SK-N-SH treated with all-trans-retinoic acid at 6 μM for 48 hours (cell line): ENCODE measurements at regions not wholly inside any gene's neighbourhood (a gene's known extent, or its start where the extent isn't known, plus 50 kb on each side); places are given as distances from the start of the nearest gene placed in this dataset.
A peak's percentile ranks its signal among the peaks of the same experiment; 100 is the strongest.

Experiments used
- ATAC-seq: fragments of 200-7000 bp; cut with Tn5 transposase; 3 replicates; pipeline ENCODE4 v1.9.1; 2020; ENCODE audit warnings: mild to moderate bottlenecking, moderate library complexity
- ARNTL ChIP-seq: fragments of 450-650 bp; formaldehyde crosslinking; IDR thresholded peaks from 2 replicates; pipeline ENCODE4 v1.5.0; 2020; ENCODE audit warnings: low read depth, mild to moderate bottlenecking, moderate library complexity, borderline replicate concordance
- CSDC2 ChIP-seq: fragments of 250-450 bp; sonication (Bioruptor Pico); IDR thresholded peaks from 2 replicates; pipeline ENCODE4 v1.5.0; 2020; ENCODE audit warnings: mild to moderate bottlenecking, moderate library complexity
- ESRRG ChIP-seq: fragments of 250-450 bp; sonication (Bioruptor Pico); IDR thresholded peaks from 2 replicates; pipeline ENCODE4 v1.6.1; 2021; ENCODE audit warnings: mild to moderate bottlenecking
- ISL1 ChIP-seq: fragments of 250-450 bp; sonication (Bioruptor Pico); IDR thresholded peaks from 2 replicates; pipeline ENCODE4 v2.1.2; 2022; ENCODE audit warnings: mild to moderate bottlenecking, moderate library complexity
- OSR1 ChIP-seq: fragments of 250-450 bp; sonication (Bioruptor Pico); IDR thresholded peaks from 2 replicates; pipeline ENCODE4 v1.8.0; 2022; ENCODE audit warnings: moderate library complexity, mild to moderate bottlenecking, inconsistent platforms
- PPARA ChIP-seq: fragments of 250-450 bp; sonication (Bioruptor Pico); IDR thresholded peaks from 2 replicates; pipeline ENCODE4 v1.5.0; 2020; ENCODE audit warnings: mild to moderate bottlenecking, borderline replicate concordance
- RARB ChIP-seq: fragments of 250-450 bp; sonication (Bioruptor Pico); IDR thresholded peaks from 2 replicates; pipeline ENCODE4 v1.8.0; 2021; ENCODE audit warnings: mild to moderate bottlenecking, moderate library complexity
- SNAI2 ChIP-seq: fragments of 250-450 bp; sonication (Bioruptor Pico); IDR thresholded peaks from 2 replicates; pipeline ENCODE4 v1.5.0; 2020; ENCODE audit warnings: mild to moderate bottlenecking, moderate library complexity
- TOX ChIP-seq: fragments of 250-450 bp; sonication (Bioruptor Pico); IDR thresholded peaks from 2 replicates; pipeline ENCODE4 v1.8.0; 2021; ENCODE audit warnings: mild to moderate bottlenecking, moderate library complexity, borderline replicate concordance
- ZC3H10 ChIP-seq: fragments of 250-450 bp; sonication (Bioruptor Pico); IDR thresholded peaks from 2 replicates; pipeline ENCODE4 v1.5.1; 2021; ENCODE audit warnings: mild to moderate bottlenecking, moderate library complexity
- ZFP3 ChIP-seq: fragments of 250-450 bp; sonication (Bioruptor Pico); IDR thresholded peaks from 2 replicates; pipeline ENCODE4 v1.5.0; 2020; ENCODE audit warnings: mild to moderate bottlenecking, moderate library complexity
- ZNF565 ChIP-seq: fragments of 450-650 bp; formaldehyde crosslinking; conservative IDR thresholded peaks from 2 replicates; pipeline ENCODE4 v1.5.0; 2020; ENCODE audit warnings: low read depth, mild to moderate bottlenecking, moderate library complexity
- ZNF70 ChIP-seq: fragments of 450-650 bp; formaldehyde crosslinking; IDR thresholded peaks from 2 replicates; pipeline ENCODE4 v1.5.0; 2020; ENCODE audit warnings: mild to moderate bottlenecking, moderate library complexity
- TF ChIP-seq, protein P1 (sequence below): fragments of 250-450 bp; sonication (Bioruptor Pico); IDR thresholded peaks from 2 replicates; pipeline ENCODE4 v1.5.0; 2020; ENCODE audit warnings: mild to moderate bottlenecking, moderate library complexity
- TF ChIP-seq, protein P2 (sequence below): fragments of 250-450 bp; sonication (Bioruptor Pico); IDR thresholded peaks from 2 replicates; pipeline ENCODE4 v1.8.0; 2021; ENCODE audit warnings: low read depth, mild to moderate bottlenecking, moderate library complexity, borderline replicate concordance
- TF ChIP-seq, protein P3 (sequence below): fragments of 250-450 bp; sonication (Bioruptor Pico); IDR thresholded peaks from 2 replicates; pipeline ENCODE4 v1.5.1; 2020; ENCODE audit warnings: low read depth, mild to moderate bottlenecking, moderate library complexity
- TF ChIP-seq, protein P4 (sequence below): fragments of 250-450 bp; sonication (Bioruptor Pico); IDR thresholded peaks from 2 replicates; pipeline ENCODE4 v1.8.0; 2020; ENCODE audit warnings: mild to moderate bottlenecking, moderate library complexity, borderline replicate concordance
- TF ChIP-seq, protein P5 (sequence below): fragments of 250-450 bp; sonication (Bioruptor Pico); IDR thresholded peaks from 2 replicates; pipeline ENCODE4 v1.5.1; 2021; ENCODE audit warnings: mild to moderate bottlenecking, moderate library complexity

DNA sequence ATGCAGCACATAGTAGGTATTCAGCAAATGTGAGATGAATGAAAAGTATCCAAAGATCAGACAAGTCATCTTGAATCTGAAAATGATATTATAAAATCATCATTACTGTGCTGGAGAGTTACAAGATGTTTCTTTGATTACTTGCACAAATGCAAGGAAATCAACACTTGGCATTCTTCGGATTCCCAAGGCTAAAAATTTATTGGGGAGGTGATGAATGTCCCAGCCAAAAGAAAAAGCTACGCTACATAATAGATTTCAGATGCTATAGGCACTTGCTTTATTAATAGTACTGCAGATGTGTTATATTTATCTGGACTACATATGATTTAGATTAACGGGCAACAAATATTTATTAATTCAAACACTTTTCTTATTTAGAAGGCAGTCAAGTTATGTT is 286.7 kb upstream of the TENM3 start (continued):
- TF ChIP-seq, protein P1, sequence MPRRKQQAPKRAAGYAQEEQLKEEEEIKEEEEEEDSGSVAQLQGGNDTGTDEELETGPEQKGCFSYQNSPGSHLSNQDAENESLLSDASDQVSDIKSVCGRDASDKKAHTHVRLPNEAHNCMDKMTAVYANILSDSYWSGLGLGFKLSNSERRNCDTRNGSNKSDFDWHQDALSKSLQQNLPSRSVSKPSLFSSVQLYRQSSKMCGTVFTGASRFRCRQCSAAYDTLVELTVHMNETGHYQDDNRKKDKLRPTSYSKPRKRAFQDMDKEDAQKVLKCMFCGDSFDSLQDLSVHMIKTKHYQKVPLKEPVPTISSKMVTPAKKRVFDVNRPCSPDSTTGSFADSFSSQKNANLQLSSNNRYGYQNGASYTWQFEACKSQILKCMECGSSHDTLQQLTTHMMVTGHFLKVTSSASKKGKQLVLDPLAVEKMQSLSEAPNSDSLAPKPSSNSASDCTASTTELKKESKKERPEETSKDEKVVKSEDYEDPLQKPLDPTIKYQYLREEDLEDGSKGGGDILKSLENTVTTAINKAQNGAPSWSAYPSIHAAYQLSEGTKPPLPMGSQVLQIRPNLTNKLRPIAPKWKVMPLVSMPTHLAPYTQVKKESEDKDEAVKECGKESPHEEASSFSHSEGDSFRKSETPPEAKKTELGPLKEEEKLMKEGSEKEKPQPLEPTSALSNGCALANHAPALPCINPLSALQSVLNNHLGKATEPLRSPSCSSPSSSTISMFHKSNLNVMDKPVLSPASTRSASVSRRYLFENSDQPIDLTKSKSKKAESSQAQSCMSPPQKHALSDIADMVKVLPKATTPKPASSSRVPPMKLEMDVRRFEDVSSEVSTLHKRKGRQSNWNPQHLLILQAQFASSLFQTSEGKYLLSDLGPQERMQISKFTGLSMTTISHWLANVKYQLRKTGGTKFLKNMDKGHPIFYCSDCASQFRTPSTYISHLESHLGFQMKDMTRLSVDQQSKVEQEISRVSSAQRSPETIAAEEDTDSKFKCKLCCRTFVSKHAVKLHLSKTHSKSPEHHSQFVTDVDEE (CRISPR knock-in tag): no peak

DNA sequence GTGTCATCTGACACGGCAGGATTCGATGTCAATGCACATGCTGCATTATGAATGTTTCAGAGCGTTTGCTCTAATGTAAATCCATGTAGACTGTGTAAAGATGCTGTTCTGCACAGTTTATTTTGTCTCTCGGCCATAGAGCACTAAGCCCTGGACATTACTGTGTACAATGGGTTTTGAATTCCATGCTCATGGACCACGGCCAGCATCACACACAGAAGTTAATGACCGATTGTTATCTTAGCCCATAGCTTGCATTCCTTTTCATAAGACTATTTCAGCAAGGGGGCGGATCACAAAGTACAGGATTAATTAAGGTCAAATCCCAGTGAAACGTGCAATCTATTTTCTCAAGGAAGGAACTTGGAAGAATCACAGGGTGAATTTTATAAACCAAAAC is 286.1 kb upstream of the TENM3 start:
- TF ChIP-seq ISL1 (CRISPR knock-in tag): peak; percentile 79
- TF ChIP-seq, protein P2, sequence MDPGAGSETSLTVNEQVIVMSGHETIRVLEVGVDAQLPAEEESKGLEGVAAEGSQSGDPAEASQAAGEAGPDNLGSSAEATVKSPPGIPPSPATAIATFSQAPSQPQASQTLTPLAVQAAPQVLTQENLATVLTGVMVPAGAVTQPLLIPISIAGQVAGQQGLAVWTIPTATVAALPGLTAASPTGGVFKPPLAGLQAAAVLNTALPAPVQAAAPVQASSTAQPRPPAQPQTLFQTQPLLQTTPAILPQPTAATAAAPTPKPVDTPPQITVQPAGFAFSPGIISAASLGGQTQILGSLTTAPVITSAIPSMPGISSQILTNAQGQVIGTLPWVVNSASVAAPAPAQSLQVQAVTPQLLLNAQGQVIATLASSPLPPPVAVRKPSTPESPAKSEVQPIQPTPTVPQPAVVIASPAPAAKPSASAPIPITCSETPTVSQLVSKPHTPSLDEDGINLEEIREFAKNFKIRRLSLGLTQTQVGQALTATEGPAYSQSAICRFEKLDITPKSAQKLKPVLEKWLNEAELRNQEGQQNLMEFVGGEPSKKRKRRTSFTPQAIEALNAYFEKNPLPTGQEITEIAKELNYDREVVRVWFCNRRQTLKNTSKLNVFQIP: no peak
- ATAC-seq: peak; percentile 68

DNA sequence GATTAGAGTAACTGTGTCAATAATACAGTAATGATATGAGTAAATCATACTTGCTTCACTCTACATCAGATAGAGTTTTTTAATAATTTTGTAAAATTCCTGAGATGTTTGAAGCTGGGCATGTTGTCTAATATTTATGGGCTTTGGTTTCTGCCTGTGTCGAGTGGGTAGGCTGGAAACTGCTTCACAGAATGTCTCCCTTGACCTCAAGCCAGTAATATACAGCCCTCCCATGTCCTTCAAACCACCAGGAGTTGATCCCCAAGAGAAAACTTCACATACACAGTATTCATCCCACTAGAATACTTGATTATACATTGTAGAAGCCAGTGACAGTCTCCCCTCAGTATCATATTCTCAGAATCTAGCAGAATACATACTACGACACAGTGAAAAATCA is 284.8 kb upstream of the TENM3 start:
- TF ChIP-seq ZNF565 (CRISPR knock-in tag) (no peak), ISL1 (CRISPR knock-in tag) (peak; percentile 41; the same call in 1 of the 2 replicates)
- ATAC-seq: peak; percentile 54

DNA sequence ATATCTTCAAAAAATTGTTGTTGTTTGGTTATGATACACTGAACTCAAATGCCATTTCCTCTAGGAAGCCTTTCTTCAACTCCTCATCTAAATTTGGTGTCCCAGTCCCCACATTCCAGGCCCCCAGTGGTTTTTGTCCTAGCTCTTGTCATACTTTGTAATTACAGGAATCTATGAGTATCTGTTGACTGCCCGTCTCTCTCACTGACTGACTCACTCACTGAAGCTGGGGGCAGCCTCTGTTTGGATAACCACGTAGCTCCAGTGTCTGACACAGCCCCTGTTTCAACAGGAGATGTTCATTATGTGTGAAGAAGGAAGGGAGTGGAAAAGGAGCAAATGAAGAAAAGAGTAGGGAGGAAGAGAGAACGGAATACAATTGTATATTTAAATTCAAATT is 284.1 kb upstream of the TENM3 start:
- TF ChIP-seq ESRRG: no peak
- no peak for TF ChIP-seq TOX (CRISPR knock-in tag)
- TF ChIP-seq OSR1: no peak
- TF ChIP-seq RARB: no peak
- TF ChIP-seq, protein P3, sequence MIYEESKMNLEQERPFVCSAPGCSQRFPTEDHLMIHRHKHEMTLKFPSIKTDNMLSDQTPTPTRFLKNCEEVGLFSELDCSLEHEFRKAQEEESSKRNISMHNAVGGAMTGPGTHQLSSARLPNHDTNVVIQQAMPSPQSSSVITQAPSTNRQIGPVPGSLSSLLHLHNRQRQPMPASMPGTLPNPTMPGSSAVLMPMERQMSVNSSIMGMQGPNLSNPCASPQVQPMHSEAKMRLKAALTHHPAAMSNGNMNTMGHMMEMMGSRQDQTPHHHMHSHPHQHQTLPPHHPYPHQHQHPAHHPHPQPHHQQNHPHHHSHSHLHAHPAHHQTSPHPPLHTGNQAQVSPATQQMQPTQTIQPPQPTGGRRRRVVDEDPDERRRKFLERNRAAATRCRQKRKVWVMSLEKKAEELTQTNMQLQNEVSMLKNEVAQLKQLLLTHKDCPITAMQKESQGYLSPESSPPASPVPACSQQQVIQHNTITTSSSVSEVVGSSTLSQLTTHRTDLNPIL (CRISPR knock-in tag): no peak
- TF ChIP-seq, protein P4, sequence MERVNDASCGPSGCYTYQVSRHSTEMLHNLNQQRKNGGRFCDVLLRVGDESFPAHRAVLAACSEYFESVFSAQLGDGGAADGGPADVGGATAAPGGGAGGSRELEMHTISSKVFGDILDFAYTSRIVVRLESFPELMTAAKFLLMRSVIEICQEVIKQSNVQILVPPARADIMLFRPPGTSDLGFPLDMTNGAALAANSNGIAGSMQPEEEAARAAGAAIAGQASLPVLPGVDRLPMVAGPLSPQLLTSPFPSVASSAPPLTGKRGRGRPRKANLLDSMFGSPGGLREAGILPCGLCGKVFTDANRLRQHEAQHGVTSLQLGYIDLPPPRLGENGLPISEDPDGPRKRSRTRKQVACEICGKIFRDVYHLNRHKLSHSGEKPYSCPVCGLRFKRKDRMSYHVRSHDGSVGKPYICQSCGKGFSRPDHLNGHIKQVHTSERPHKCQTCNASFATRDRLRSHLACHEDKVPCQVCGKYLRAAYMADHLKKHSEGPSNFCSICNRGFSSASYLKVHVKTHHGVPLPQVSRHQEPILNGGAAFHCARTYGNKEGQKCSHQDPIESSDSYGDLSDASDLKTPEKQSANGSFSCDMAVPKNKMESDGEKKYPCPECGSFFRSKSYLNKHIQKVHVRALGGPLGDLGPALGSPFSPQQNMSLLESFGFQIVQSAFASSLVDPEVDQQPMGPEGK: no peak
- TF ChIP-seq, protein P1 (CRISPR knock-in tag): no peak
- TF ChIP-seq PPARA: no peak
- TF ChIP-seq SNAI2 (CRISPR knock-in tag): no peak
- TF ChIP-seq ISL1 (CRISPR knock-in tag): no peak
- no peak for TF ChIP-seq ZC3H10 (CRISPR knock-in tag)
- TF ChIP-seq, protein P5, sequence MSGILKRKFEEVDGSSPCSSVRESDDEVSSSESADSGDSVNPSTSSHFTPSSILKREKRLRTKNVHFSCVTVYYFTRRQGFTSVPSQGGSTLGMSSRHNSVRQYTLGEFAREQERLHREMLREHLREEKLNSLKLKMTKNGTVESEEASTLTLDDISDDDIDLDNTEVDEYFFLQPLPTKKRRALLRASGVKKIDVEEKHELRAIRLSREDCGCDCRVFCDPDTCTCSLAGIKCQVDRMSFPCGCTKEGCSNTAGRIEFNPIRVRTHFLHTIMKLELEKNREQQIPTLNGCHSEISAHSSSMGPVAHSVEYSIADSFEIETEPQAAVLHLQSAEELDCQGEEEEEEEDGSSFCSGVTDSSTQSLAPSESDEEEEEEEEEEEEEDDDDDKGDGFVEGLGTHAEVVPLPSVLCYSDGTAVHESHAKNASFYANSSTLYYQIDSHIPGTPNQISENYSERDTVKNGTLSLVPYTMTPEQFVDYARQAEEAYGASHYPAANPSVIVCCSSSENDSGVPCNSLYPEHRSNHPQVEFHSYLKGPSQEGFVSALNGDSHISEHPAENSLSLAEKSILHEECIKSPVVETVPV (CRISPR knock-in tag): no peak
- no peak for TF ChIP-seq ARNTL (CRISPR knock-in tag)
- no peak for TF ChIP-seq ZNF565 (CRISPR knock-in tag)
- TF ChIP-seq ZNF70: no peak
- no peak for TF ChIP-seq CSDC2
- TF ChIP-seq ZFP3 (CRISPR knock-in tag): no peak
- ATAC-seq: peak; percentile 84
